K562 (cell line): ENCODE measurements at regions not wholly inside any gene's neighbourhood (a gene's known extent, or its start where the extent isn't known, plus 50 kb on each side); places are given as distances from the start of the nearest gene placed in this dataset.

Source experiments
- ATAC-seq: fragments of 200-7000 bp; cut with Tn5 transposase; 3 replicates; pipeline ENCODE4 v1.9.1; 2020; ENCODE audit warnings: moderate library complexity
- BruUV-seq: library from RNA; stranded (reverse); fragments of 400-500 nt; replicated peaks from 2 replicates; lab custom pipeline; 2021; lab: Mats Ljungman, UMichigan
- CTCF ChIA-PET: fragments of 300-600 bp; formaldehyde crosslinking; extraction: SDS; loops from one replicate; lab custom pipeline; 2021; ENCODE audit warnings: low intra/inter-chr PET ratio; lab: Yijun Ruan, JAX
- POLR2A ChIA-PET: fragments of 300-600, 350-650 bp; sonication (Branson Sonifier 250); formaldehyde crosslinking; extraction: SDS; loops from one replicate; lab custom pipeline; 2021; ENCODE audit warnings: antibody characterized with exemption, inconsistent platforms; lab: Yijun Ruan, JAX
- DNase-seq, 4 experiments: peaks; one replicate each; pipeline versions ENCODE4 v3.0.0 to v3.0.0-alpha.2; 2011 to 2018; ENCODE audit warnings: low spot score in 3 of 4, mixed read lengths in 3 of 4; ENCODE audit errors: extremely low read depth in 1 of 4
- FAIRE-seq: peaks from 2 replicates; lab custom pipeline; 2011; peaks lifted over from hg19 to GRCh38; lab: Jason Lieb, UNC
- H2AFZ ChIP-seq: 2 replicates; pipeline ENCODE4 v1.6.0; 2011; ENCODE audit warnings: low read depth, low read length, control low read depth, inconsistent platforms
- H3K27ac ChIP-seq: fragments of 200-600 bp; 3 replicates; pipeline ENCODE4 v1.8.0; 2011; ENCODE audit warnings: low read depth, mild to moderate bottlenecking, control low read depth, inconsistent platforms, low read length, moderate library complexity, mixed read lengths; ENCODE audit errors: extremely low read depth
- H3K27me3 ChIP-seq, 2 experiments: fragments of 300-600 bp in 1 of 2; 2 replicates in 1 of 2; 3 replicates in 1 of 2; pipeline versions ENCODE4 v1.6.0 to v1.8.0; 2011; ENCODE audit warnings: inconsistent platforms in 2 of 2, low read length in 2 of 2, mild to moderate bottlenecking in 1 of 2, mixed read lengths in 1 of 2, moderate library complexity in 1 of 2; ENCODE audit not compliant: control insufficient read depth in 2 of 2, insufficient read depth in 2 of 2
- H3K36me3 ChIP-seq: fragments of 300-600 bp; 3 replicates; pipeline ENCODE4 v1.8.0; 2011; ENCODE audit warnings: mild to moderate bottlenecking, low read length, inconsistent platforms; ENCODE audit not compliant: control insufficient read depth, insufficient read depth
- H3K4me1 ChIP-seq, 2 experiments: fragments of 200-600 bp in 1 of 2; replicated peaks in 1 of 2; 2 replicates in 1 of 2; 3 replicates in 1 of 2; pipeline versions ENCODE4 v1.5.1 to v1.8.0; 2011; ENCODE audit warnings: inconsistent platforms in 2 of 2, low read length in 2 of 2, mild to moderate bottlenecking in 1 of 2, mixed read lengths in 1 of 2, moderate library complexity in 1 of 2; ENCODE audit not compliant: control insufficient read depth in 2 of 2, insufficient read depth in 2 of 2
- H3K4me2 ChIP-seq: 2 replicates; pipeline ENCODE4 v1.6.1; 2011; ENCODE audit warnings: low read length, control low read depth, inconsistent platforms, mixed read lengths; ENCODE audit not compliant: insufficient read depth
- H3K4me3 ChIP-seq: fragments of 200-600 bp; sonication (generic), shearing (Covaris generic); 2 replicates; pipeline ENCODE4 v1.5.1; 2016; ENCODE audit warnings: control low read depth, inconsistent platforms
- H3K79me2 ChIP-seq: fragments of 200-600 bp; 3 replicates; pipeline ENCODE4 v1.8.0; 2011; ENCODE audit warnings: low read length, inconsistent platforms; ENCODE audit not compliant: control insufficient read depth, insufficient read depth
- H3K9ac ChIP-seq, 2 experiments: 2 replicates each; pipeline versions ENCODE4 v1.6.0 to v1.6.1; 2011; ENCODE audit warnings: low read depth in 2 of 2, low read length in 2 of 2, control low read depth in 1 of 2, inconsistent platforms in 1 of 2, mild to moderate bottlenecking in 1 of 2, mixed read lengths in 1 of 2; ENCODE audit not compliant: insufficient read depth in 1 of 2
- H3K9me1 ChIP-seq: one replicate; pipeline ENCODE4 v1.6.0; 2011; ENCODE audit warnings: inconsistent platforms, mild to moderate bottlenecking, low read length, moderate library complexity; ENCODE audit not compliant: control insufficient read depth, insufficient read depth
- H3K9me3 ChIP-seq: replicated peaks from 2 replicates; pipeline ENCODE4 v1.5.1; 2011; ENCODE audit warnings: low read depth, low read length, inconsistent platforms; ENCODE audit not compliant: control insufficient read depth, insufficient read depth
- H4K20me1 ChIP-seq: replicated peaks from 2 replicates; pipeline ENCODE4 v1.6.1; 2011; ENCODE audit warnings: low read length, inconsistent platforms, mixed read lengths; ENCODE audit not compliant: control insufficient read depth, insufficient read depth
- BCLAF1 ChIP-seq, 2 experiments: fragments of 450-650 bp in 1 of 2; IDR thresholded peaks; 2 replicates each; pipeline ENCODE4 v1.6.1; 2011 to 2017; ENCODE audit warnings: low read depth in 2 of 2, antibody characterized with exemption in 1 of 2, borderline replicate concordance in 1 of 2, low read length in 1 of 2, mild to moderate bottlenecking in 1 of 2, mixed read lengths in 1 of 2; ENCODE audit not compliant: control insufficient read depth in 1 of 2
- CBFA2T2 ChIP-seq: fragments of 450-650 bp; conservative IDR thresholded peaks from 2 replicates; pipeline ENCODE4 v1.6.1; 2017; ENCODE audit warnings: mild to moderate bottlenecking
- E2F8 ChIP-seq: fragments of 450-650 bp; IDR thresholded peaks from 2 replicates; pipeline ENCODE4 v1.7.1; 2018; ENCODE audit warnings: mild to moderate bottlenecking, low read depth; ENCODE audit not compliant: partially characterized antibody
- NFATC3 ChIP-seq: fragments of 450-650 bp; IDR thresholded peaks from 2 replicates; pipeline ENCODE4 v1.6.1; 2017; ENCODE audit warnings: mild to moderate bottlenecking
- WGBS: fragments of 100-300 bp; shearing (Covaris generic); methylation state at CpG from one replicate; pipeline ENCODE4 v1.1.6; 2016; ENCODE audit warnings: low coverage, mixed read lengths; ENCODE audit not compliant: insufficient coverage; ENCODE audit errors: missing lambda C conversion rate; 5-methylcytosine and 5-hydroxymethylcytosine counted together
- in situ Hi-C: fragments of 300-500 bp; cut with MboI; formaldehyde crosslinking; loops from 4 replicates; pipeline ENCODE4 v1.15.0; 2018; ENCODE audit warnings: inconsistent platforms, mixed read lengths
- intact Hi-C: fragments of 100-400 bp; cut with micrococcal nuclease; formaldehyde crosslinking; loops from 2 replicates; pipeline ENCODE4 v1.14.2; 2022
- TF ChIP-seq, protein P1 (sequence below): fragments of 150-350 bp; IDR thresholded peaks from 2 replicates; pipeline ENCODE4 v1.6.1; 2014; ENCODE audit warnings: low read depth, mild to moderate bottlenecking, low read length, borderline replicate concordance
- TF ChIP-seq, protein P2 (sequence below): IDR thresholded peaks from 3 replicates; pipeline ENCODE4 v1.6.1; 2011; ENCODE audit warnings: borderline replicate concordance, mild to moderate bottlenecking; ENCODE audit not compliant: insufficient read length, insufficient read depth
- TF ChIP-seq, protein P3 (sequence below): sonication (generic); formaldehyde crosslinking; IDR thresholded peaks from 2 replicates; pipeline ENCODE4 v1.8.1; 2023; ENCODE audit warnings: mild to moderate bottlenecking, missing genetic modification reagents

DNA sequence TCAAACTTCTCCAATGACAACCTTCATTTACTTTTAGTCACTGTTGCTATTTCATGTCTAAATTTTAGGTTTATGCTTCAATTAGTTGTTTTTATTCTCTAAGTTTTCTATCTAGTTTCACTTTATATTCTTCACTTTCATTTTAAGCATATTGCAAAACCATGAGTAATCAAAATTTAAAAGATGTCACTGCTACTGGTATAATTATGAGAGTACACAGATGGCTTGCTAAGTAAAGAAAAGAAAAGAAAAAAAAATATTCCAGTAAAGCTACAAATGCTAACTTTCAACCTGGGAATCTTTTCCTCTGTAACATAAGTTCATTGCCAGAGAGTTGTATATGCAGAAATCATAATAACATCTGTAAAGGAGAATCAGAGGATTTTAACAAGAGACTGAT is 1624.7 kb downstream of the PCDH9 start (continued):
- TF ChIP-seq, protein P1, sequence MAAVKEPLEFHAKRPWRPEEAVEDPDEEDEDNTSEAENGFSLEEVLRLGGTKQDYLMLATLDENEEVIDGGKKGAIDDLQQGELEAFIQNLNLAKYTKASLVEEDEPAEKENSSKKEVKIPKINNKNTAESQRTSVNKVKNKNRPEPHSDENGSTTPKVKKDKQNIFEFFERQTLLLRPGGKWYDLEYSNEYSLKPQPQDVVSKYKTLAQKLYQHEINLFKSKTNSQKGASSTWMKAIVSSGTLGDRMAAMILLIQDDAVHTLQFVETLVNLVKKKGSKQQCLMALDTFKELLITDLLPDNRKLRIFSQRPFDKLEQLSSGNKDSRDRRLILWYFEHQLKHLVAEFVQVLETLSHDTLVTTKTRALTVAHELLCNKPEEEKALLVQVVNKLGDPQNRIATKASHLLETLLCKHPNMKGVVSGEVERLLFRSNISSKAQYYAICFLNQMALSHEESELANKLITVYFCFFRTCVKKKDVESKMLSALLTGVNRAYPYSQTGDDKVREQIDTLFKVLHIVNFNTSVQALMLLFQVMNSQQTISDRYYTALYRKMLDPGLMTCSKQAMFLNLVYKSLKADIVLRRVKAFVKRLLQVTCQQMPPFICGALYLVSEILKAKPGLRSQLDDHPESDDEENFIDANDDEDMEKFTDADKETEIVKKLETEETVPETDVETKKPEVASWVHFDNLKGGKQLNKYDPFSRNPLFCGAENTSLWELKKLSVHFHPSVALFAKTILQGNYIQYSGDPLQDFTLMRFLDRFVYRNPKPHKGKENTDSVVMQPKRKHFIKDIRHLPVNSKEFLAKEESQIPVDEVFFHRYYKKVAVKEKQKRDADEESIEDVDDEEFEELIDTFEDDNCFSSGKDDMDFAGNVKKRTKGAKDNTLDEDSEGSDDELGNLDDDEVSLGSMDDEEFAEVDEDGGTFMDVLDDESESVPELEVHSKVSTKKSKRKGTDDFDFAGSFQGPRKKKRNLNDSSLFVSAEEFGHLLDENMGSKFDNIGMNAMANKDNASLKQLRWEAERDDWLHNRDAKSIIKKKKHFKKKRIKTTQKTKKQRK, result no peak
- TF ChIP-seq BCLAF1 (IDR thresholded peaks at IDR 0.05; ENCODE audit: borderline replicate concordance in 1 of 2, control insufficient read depth in 1 of 2, low read depth in 2 of 2, low read length in 1 of 2), result no peak
- TF ChIP-seq CBFA2T2, result no peak

DNA sequence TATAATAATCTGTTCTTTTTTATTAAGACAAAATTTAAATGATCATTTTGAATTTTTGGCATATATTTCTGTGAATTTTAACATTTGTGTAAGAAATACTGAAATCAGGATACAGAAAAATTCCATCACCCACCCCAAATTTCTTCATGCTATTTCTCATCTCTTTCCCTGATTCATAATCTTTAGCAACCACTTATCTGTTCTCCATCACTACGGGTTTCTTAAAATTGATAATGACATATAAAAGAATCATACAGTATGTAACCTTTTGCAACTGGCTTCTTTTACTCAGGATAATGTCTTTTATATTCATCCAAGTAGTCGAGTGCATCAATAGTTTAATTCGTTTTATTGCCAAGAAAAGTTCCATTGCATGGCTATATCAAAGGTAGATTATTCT is 1627.0 kb downstream of the PCDH9 start:
- no peak overlapping the region for H3K27ac ChIP-seq
- no peaks in the 10 kb centered on the region for H3K36me3 ChIP-seq
- CTCF ChIA-PET, result no interaction called here
- ATAC-seq (no peak), FAIRE-seq (no peak), DNase-seq (no peak)
- no TSS peak for BruUV-seq
- no peaks in the 10 kb centered on the region for H3K4me1 ChIP-seq
- no peaks in the 10 kb centered on the region for H3K9me1 ChIP-seq
- no peaks in the 10 kb centered on the region for H3K9me3 ChIP-seq
- H3K4me2 ChIP-seq, result no peak overlapping the region
- in situ Hi-C loops (no loop called here), intact Hi-C loops (no loop called here)
- POLR2A ChIA-PET, result no interaction called here
- no peaks in the 10 kb centered on the region for H3K79me2 ChIP-seq
- 0% methylated on average over 2 of the region's 3 CpGs for WGBS
- no peaks in the 10 kb centered on the region for H4K20me1 ChIP-seq
- H3K9ac ChIP-seq, result no peak overlapping the region
- H3K27me3 ChIP-seq, result no peaks in the 10 kb centered on the region
- no peak overlapping the region for H2AFZ ChIP-seq
- H3K4me3 ChIP-seq, result no peak overlapping the region
- TF ChIP-seq E2F8 (no peak), NFATC3 (no peak)
- TF ChIP-seq, protein P2, sequence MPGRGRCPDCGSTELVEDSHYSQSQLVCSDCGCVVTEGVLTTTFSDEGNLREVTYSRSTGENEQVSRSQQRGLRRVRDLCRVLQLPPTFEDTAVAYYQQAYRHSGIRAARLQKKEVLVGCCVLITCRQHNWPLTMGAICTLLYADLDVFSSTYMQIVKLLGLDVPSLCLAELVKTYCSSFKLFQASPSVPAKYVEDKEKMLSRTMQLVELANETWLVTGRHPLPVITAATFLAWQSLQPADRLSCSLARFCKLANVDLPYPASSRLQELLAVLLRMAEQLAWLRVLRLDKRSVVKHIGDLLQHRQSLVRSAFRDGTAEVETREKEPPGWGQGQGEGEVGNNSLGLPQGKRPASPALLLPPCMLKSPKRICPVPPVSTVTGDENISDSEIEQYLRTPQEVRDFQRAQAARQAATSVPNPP, result no peak
- TF ChIP-seq, protein P3, sequence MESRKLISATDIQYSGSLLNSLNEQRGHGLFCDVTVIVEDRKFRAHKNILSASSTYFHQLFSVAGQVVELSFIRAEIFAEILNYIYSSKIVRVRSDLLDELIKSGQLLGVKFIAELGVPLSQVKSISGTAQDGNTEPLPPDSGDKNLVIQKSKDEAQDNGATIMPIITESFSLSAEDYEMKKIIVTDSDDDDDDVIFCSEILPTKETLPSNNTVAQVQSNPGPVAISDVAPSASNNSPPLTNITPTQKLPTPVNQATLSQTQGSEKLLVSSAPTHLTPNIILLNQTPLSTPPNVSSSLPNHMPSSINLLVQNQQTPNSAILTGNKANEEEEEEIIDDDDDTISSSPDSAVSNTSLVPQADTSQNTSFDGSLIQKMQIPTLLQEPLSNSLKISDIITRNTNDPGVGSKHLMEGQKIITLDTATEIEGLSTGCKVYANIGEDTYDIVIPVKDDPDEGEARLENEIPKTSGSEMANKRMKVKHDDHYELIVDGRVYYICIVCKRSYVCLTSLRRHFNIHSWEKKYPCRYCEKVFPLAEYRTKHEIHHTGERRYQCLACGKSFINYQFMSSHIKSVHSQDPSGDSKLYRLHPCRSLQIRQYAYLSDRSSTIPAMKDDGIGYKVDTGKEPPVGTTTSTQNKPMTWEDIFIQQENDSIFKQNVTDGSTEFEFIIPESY (CRISPR knock-in tag), result no peak
